ENCODE measurements at regions not wholly inside any gene's neighbourhood (a gene's known extent, or its start where the extent isn't known, plus 50 kb on each side); places are given as distances from the start of the nearest gene placed in this dataset.

DNA sequence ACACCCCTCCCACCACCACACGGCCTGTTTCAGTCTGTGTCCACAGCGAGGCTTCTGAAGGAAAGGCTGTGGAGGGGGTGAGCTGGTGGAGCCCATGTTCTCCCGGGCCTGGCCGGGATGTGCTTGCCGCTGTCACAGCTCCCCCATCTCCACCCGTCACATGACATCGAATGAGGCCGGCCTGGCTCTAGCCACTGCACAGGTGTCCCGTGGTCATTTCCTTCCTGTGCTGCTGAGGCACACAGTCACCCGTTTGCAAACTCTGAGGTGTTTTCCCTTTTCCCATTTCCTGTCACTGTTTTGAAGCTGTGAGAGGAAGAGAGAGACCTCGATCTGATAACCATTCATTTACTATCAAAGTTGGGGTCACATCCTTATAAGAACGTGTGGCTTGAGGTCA lies 55.7 kb upstream of the CLDN5 start:
- peak overlapping the region; percentile 21 for H3K27ac Mint-ChIP-seq
- H3K9me3 Mint-ChIP-seq = no peaks in the 10 kb centered on the region
- peaks cover 16% of the 10 kb centered on the region for H3K4me1 Mint-ChIP-seq
- TF ChIP-seq, protein P1, sequence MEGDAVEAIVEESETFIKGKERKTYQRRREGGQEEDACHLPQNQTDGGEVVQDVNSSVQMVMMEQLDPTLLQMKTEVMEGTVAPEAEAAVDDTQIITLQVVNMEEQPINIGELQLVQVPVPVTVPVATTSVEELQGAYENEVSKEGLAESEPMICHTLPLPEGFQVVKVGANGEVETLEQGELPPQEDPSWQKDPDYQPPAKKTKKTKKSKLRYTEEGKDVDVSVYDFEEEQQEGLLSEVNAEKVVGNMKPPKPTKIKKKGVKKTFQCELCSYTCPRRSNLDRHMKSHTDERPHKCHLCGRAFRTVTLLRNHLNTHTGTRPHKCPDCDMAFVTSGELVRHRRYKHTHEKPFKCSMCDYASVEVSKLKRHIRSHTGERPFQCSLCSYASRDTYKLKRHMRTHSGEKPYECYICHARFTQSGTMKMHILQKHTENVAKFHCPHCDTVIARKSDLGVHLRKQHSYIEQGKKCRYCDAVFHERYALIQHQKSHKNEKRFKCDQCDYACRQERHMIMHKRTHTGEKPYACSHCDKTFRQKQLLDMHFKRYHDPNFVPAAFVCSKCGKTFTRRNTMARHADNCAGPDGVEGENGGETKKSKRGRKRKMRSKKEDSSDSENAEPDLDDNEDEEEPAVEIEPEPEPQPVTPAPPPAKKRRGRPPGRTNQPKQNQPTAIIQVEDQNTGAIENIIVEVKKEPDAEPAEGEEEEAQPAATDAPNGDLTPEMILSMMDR (IDR thresholded peaks at IDR 0.05) = no peak
- H3K4me3 Mint-ChIP-seq = no peak overlapping the region
- DNase-seq = no peak
- peaks cover 11% of the 10 kb centered on the region for H3K27me3 Mint-ChIP-seq (ENCODE audit: low read depth, poor library complexity)
- no peaks in the 10 kb centered on the region for H3K36me3 Mint-ChIP-seq (ENCODE audit: low read depth)

DNA sequence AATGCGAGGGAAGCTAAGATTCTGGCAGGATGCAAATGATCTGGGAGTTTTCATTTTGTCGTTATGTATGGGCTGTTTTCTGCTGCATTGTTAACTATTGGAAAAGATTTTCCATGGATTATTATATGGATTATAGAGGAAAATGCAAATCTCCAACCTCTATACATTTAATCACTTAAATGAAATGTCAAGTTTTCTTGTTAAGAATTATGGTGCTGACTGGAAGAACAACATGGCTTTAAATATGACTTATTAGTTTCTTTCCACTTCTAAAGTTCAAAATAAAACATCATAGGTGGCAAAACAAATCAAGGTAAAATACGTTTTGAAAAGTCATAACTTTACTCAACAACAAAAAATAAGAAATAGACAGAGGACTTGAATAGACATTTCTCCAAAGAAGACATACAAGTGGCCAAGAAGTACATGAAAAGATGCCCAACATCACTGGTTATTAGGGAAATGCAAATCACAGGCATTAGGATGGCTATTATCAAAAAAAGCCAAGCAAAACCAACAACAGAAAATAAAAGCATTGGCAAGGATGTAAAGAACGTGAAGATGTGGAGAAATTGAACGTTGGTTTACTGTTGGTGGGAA lies 56.2 kb upstream of the CLDN5 start:
- no peak for DNase-seq
- Mint-ChIP-seq H3K9me3 (no peaks in the 10 kb centered on the region), H3K27me3 (ENCODE audit: low read depth, poor library complexity) (peaks cover 8% of the 10 kb centered on the region), H3K4me3 (no peak overlapping the region), H3K4me1 (peaks cover 16% of the 10 kb centered on the region), H3K36me3 (ENCODE audit: low read depth) (no peaks in the 10 kb centered on the region), H3K27ac (no peak overlapping the region)
- TF ChIP-seq, protein P1 (IDR thresholded peaks at IDR 0.05) = no peak

DNA sequence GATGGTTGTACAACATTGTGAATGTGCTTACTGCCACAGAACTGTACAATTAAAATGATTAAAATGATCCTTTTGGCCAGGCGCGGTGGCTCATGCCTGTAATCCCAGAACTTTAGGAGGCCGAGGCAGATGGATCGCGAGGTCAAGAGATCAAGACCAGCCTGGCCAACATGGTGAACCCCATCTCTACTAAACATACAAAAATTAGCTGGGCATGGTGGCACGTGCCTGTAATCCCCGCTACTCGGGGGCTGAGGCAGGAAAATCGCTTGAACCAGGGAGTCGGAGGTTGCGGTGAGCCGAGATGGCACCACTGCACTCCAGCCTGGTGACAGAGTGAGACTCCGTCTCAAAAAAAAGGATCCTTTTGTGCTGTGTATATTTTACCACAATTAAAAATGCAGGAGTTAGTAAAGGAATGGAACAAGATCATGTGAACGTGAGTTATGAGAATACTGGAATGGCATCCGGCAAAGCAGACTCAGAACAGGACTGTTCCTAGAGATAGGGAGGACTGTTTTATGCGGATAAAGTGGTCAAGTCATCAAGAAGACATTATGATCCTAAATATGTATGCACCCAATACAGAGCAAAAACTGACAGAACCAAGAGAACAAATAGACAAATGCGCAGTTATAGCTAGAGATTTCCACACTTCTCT lies 58.0 kb upstream of the CLDN5 start:
- Mint-ChIP-seq H3K9me3 (no peaks in the 10 kb centered on the region), H3K27me3 (ENCODE audit: low read depth, poor library complexity) (peaks cover 10% of the 10 kb centered on the region), H3K36me3 (ENCODE audit: low read depth) (no peaks in the 10 kb centered on the region), H3K4me3 (no peak overlapping the region), H3K27ac (no peak overlapping the region), H3K4me1 (peaks cover 9% of the 10 kb centered on the region)
- TF ChIP-seq, protein P1 (IDR thresholded peaks at IDR 0.05) = no peak
- no peak for DNase-seq

DNA sequence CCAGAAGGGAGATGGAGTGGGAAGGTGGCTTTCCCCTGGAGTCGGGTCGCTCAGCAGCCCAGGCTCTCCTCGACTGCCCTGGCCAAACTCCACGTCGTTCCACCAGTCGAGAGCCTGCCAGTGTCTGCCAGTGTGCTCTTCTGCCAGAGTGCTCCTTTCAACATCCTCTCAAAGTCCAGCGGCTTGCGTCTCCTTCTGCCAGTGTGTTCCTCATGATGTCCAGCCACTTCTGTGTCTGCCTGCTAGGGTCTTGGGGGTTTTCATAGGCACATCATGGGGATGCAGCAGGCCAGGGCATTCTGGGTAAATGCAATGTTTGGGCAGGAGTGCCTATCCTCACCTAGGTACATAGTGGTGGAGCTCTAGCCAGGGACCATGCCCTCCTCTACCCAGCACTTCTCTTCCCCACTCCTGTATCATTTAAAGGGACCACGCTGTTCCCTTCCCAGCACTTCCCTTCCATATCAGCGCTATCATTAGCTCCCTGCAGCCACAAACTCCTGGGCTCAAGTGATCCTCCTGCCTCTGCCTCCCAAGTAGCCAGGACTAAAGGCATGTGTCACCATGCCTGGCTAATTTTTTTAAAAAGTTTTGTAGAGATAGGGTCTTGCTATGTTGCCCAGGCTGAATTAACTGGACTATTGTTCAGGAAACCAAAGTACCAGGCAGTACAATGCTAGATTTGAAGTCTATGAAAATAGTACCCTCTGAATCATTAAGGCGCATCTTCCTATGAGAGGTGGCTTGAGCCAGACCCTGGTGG lies 62.9 kb upstream of the CLDN5 start:
- H3K27ac Mint-ChIP-seq = no peak overlapping the region
- peaks cover 16% of the 10 kb centered on the region for H3K27me3 Mint-ChIP-seq (ENCODE audit: low read depth, poor library complexity)
- TF ChIP-seq, protein P1 (IDR thresholded peaks at IDR 0.05) = no peak
- H3K4me1 Mint-ChIP-seq = no peaks in the 10 kb centered on the region
- no peak for DNase-seq
- H3K36me3 Mint-ChIP-seq (ENCODE audit: low read depth) = no peaks in the 10 kb centered on the region
- H3K9me3 Mint-ChIP-seq = no peaks in the 10 kb centered on the region
- H3K4me3 Mint-ChIP-seq = no peak overlapping the region

DNA sequence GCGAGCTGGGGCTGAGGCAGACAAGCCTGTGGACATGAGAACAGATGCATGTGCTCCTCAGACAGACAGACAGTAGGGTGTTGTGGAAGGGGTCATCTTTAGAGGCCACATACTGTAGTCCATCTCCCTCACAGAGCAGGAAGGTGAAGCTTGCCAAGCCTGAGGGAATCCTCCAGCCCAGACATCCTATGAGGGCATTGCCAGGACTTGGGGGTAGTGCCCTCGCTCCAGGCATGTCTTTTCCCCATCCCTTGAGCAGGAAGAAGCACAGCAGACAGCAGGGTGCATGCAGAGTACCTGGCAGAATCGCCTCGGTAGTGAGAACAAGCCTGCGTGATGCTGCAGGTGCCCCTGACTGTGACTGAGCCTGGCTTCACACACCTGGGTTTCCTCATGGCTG lies 66.5 kb upstream of the CLDN5 start:
- Mint-ChIP-seq H3K36me3 (ENCODE audit: low read depth) (no peaks in the 10 kb centered on the region), H3K9me3 (no peaks in the 10 kb centered on the region), H3K4me3 (no peak overlapping the region), H3K4me1 (no peaks in the 10 kb centered on the region), H3K27me3 (ENCODE audit: low read depth, poor library complexity) (peaks cover 17% of the 10 kb centered on the region), H3K27ac (no peak overlapping the region)
- TF ChIP-seq, protein P1 (IDR thresholded peaks at IDR 0.05) = no peak
- DNase-seq = no peak

All from nephron progenitor cell (in vitro differentiated cells).